ENCODE measurements at regions not wholly inside any gene's neighbourhood (a gene's known extent, or its start where the extent isn't known, plus 50 kb on each side); places are given as distances from the start of the nearest gene placed in this dataset.

GRCh38 chrX:150225756-150226155, 137.4 kb upstream of the MAMLD1 start:
- TF ChIP-seq CTCF (IDR thresholded peaks at IDR 0.05; ENCODE audit: low read depth, low read length), result no peak
- TF ChIP-seq POLR2A (IDR thresholded peaks at IDR 0.05; ENCODE audit: extremely low read depth, insufficient read length), result no peak
- TF ChIP-seq MAX (IDR thresholded peaks at IDR 0.05; ENCODE audit: low read depth, low read length), result no peak
